C4-2B (cell line): ENCODE measurements at regions not wholly inside any gene's neighbourhood (a gene's known extent, or its start where the extent isn't known, plus 50 kb on each side); places are given as distances from the start of the nearest gene placed in this dataset.

ENCODE experiments used
- H3K27ac ChIP-seq: fragments of 450-650 bp; 2 replicates; pipeline ENCODE4 v1.5.1; 2017
- CTCF ChIP-seq: fragments of 450-650 bp; conservative IDR thresholded peaks from 2 replicates; pipeline ENCODE4 v1.5.1; 2017; ENCODE audit warnings: mild to moderate bottlenecking
- ZFX ChIP-seq: fragments of 450-650 bp; IDR thresholded peaks from 2 replicates; pipeline ENCODE4 v1.6.1; 2017

- TF ChIP-seq CTCF = no peak
- no peak for TF ChIP-seq ZFX
- H3K27ac ChIP-seq = no peak overlapping the region
Observed at GRCh38 chr2:236856848-236857235, 228.8 kb upstream of the COPS8 start.

GRCh38 chr2:236857246-236857645, 228.4 kb upstream of the COPS8 start:
- H3K27ac ChIP-seq = no peak overlapping the region
- TF ChIP-seq CTCF (no peak), ZFX (no peak)

- no peak for TF ChIP-seq CTCF
- no peak for TF ChIP-seq ZFX
- H3K27ac ChIP-seq = no peak overlapping the region
Observed at GRCh38 chr2:236857781-236858180, 227.9 kb upstream of the COPS8 start.

- no peak overlapping the region for H3K27ac ChIP-seq
- no peak for TF ChIP-seq ZFX
- no peak for TF ChIP-seq CTCF
Observed at GRCh38 chr2:236858661-236859060, 227.0 kb upstream of the COPS8 start.

GRCh38 chr2:236859908-236860307, 225.8 kb upstream of the COPS8 start:
- TF ChIP-seq CTCF = no peak
- TF ChIP-seq ZFX = no peak
- no peak overlapping the region for H3K27ac ChIP-seq

- TF ChIP-seq CTCF (no peak), ZFX (no peak)
- H3K27ac ChIP-seq = no peak overlapping the region
Observed at GRCh38 chr2:236861196-236861875, 224.4 kb upstream of the COPS8 start.

- no peak overlapping the region for H3K27ac ChIP-seq
Observed at GRCh38 chr2:236861944-236862343, 223.7 kb upstream of the COPS8 start.

More at GRCh38 chr2:236861944-236862343, 223.7 kb upstream of the COPS8 start:
- no peak for TF ChIP-seq CTCF
